HG03060 (cell line): ENCODE measurements at regions not wholly inside any gene's neighbourhood (a gene's known extent, or its start where the extent isn't known, plus 50 kb on each side); places are given as distances from the start of the nearest gene placed in this dataset.
"Not testable (repeated sequence)": the region's sequence is repeated elsewhere in the genome, so short reads cannot be mapped to it uniquely, and the experiment has no call there.

Experiments
- ATAC-seq: cut with Tn5 transposase; IDR thresholded peaks from one replicate; pipeline ENCODE4 v1.9.1; 2021; ENCODE audit warnings: low read depth, moderate number of reproducible peaks; ENCODE audit not compliant: unreplicated experiment

DNA sequence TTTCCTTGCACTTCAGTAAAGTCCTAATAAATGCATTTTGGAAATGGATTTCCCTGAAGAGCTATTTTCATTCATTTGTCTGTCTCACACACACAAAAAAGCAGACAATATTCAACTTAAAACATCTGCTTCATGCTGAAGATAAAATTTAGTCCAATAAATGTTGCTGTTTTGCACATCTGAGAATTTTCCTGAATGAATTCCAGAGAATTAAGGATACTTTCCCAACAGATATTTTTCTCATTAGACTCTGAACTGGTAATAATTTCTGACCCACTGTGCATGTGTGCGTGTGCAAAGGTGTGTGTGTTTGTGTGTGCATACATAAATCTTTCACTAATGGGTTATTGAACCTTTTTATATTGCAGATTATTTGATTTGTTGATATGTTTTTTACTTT lies 390.2 kb upstream of the TMEFF2 start:
- no peak for ATAC-seq

DNA sequence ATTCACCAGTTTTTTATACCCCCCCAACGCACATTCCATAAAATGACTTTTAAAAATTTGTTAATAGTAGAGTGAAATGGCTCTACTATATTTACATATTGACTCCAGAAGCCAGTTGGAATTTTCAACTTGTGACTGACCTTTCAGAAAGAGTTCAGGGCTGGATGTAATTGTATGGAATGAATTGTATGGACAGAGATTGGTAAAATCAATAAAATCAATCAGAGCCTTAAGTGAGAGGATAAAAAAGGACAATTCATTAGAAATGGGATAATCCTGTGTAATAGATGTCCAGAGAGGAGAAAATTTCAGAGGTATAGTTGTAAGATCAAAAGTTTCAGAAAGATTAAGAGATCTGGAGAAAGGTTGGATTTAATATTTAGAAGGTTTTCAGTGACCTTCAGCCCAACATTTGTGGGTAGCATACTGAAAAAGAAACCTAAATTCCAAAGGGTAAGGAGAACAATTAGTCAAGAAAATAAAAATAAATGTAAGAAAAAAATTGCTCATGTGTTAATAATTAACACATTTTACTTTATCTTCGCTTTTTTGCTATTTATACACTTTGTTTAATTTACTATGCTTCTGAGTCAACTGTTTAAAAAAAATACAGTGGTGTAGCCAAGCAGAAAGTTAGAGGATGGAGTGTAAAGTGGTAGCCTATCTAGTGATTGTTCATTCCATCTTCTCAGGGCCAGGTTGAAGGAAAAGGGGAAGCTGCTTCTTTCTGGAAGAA lies 385.4 kb upstream of the TMEFF2 start:
- no peak for ATAC-seq

DNA sequence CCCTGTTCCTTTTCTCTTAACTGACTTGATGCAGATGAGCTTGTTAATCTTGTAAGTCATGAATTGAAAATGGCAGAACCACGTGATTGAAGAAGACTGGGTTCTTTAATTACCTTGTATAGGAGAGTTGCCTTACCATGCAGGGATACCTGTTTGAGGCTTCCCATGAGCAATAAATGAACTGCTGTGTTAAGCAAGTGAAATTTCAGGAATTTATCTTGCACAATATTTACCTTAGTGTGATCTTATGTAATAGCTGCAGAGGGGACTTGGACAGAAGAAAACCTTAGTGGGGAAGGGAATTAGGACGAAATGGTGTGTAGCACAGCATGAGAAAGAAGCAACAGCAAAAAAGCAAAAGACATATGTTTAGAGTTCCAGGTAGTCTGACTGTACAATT lies 384.0 kb upstream of the TMEFF2 start:
- no peak for ATAC-seq

DNA sequence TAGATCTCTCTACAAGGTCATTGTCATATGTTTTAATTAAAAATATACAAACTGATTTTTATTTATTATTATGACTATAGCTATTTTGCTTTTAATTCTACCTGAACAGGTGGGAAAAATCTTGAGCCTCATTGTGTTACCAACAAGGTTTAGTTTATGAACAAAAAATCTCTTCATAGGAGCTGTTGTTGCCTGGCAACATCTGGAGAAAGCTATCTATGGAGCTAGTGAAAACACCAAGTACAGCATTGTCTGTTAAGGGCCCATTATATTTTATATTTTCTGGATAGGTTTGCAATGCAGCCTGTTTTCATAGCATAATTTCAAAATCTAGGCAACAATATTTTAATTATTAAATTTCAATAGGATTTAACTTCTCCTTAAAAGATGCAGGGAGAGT lies 383.0 kb upstream of the TMEFF2 start:
- ATAC-seq = no peak

DNA sequence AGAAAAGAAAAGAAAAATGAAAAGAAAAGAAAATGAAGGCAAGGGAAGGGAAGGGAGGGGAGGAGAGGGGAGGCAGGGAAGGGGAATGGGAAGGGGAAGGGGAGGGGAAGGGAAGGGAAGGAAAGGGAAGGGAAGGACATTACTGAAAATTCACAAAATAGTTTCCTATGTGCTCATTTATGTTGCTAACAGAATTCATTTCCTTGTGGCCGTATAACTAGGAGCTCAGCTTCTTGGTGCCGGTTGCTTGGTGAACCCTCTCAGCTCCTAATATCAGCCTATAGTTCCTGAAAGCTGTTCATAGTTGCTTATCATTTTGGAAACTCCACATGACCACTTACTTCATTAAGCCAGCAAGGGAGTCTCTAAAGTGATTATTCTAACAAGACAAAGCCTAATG lies 379.8 kb upstream of the TMEFF2 start:
- no peak for ATAC-seq

DNA sequence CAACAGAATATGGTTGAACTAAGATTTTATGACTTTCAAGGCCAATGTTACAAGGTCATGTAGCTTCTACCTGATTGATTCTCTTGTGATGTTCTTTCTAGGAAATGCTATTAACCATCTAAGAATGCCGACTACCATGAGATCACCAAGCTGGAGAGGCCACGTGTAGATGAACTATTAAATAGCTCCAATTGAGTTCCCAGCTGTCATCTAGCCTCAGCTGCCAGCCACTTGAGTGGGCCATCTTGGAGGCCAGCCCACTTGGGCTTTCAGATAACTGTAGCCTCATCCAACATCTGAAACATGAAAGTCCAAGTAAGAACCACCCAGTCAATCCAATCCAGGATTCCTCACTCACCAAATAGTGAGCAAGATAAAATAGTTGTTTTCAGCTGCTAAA lies 376.9 kb upstream of the TMEFF2 start:
- no peak for ATAC-seq

DNA sequence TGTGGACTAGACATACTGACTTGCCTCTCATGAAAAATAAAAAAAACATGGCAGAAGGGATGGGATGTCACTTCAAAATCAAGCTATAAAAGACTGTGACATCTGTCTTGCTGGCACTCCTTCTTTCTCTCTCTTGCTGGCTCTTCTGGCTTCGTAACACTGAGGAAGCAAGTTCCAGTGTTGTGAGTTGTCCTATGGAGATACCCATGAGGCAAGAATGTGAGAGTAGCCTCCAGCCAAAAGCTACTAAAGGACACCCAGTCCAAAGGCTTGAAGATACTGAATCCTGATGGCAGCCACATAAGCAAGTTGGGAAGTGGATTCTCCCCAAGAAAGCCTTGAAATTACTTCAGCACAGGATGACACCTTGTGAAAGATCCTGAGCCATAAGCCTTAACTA lies 376.1 kb upstream of the TMEFF2 start:
- ATAC-seq = no peak

DNA sequence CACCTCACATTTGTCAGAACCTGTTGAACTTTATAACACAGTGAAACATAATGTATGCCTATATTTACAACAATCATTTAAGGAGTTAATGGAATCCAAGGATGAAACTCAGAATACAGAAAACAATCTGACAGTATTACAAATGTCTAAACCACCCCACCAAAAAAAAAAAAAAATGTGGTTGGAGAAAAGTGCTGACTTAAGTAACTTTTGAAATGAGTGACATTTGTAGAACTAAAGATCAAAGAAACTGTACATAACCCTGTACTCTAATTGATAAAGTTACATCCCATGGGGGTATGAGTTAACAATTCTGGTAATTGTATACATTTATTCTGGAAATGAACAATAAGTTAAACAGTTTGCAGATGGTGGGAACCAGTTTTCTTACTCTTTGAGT lies 372.1 kb upstream of the TMEFF2 start:
- ATAC-seq = no peak

DNA sequence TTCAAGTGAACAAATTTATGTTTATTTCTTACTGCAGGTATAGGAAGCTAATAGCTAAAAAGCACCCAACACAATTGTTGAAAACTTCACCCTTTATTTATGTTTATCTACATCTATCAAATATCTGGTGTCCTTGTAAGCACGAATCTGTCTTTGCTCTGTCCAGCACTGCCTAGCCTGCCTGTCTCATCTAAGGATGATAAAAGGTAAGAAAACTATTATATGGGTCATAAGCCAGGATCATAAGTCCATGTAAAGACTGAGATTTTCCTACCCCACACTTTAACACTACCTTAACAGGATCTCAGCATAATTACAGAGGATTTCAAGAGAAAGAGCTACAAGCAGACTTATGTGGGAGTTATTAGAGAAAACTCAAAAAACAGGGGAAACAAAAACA lies 365.6 kb upstream of the TMEFF2 start:
- no peak for ATAC-seq

DNA sequence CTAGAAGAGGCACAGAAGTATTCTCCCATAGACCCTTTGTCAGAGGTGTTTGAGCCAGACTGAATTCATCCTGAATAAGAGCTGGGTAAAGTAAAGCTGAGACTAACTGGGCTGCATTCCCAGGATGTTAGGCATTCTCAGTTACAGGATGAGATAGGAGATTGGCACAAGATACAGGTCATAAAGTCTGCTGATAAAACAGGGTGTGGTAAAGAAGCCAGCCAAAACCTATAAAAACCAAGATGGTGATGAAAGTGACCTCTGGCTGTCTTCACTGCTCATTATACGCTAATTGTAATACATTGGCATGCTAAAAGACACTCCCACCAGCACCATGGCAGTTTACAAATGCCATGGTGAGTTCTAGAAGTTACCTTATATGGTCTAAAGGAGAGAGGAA lies 364.9 kb upstream of the TMEFF2 start:
- ATAC-seq = no peak

DNA sequence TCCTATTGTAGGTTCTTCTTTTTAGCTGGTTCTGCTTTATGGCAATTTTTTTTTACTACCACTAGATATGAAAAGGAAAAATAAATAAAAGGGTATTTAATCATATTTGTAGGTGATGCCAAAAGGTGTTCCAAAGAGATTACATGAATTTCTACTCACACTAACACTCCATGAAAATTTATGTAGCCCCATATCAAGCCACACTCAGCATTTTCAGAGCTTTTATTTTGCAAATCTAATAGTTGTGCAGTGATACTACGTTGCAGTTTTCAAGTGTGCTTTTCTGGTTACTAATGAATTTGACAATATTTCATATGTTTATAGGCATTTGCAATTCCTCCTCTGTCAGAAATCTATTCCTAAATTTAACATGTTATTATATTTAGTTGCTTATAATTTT lies 363.9 kb upstream of the TMEFF2 start:
- ATAC-seq = no peak

DNA sequence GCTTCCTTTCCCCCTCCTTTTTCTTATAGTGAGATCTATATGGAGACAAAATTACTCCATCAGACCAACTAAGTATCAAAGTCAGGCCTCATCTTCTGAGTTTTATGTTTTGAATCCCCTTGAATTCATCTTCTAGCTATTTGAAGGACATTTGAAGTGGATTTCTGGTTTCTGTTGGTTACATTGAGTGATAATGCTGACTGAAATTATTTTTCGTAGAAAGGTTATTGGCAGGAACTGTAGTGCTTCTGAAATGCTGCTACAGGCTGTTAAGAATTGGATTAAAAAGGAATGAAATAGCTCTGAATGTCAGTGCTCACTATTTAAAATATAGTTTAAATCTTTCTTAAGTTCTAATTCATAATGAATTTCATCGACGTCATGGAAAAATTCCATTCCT lies 361.0 kb upstream of the TMEFF2 start:
- no peak for ATAC-seq

DNA sequence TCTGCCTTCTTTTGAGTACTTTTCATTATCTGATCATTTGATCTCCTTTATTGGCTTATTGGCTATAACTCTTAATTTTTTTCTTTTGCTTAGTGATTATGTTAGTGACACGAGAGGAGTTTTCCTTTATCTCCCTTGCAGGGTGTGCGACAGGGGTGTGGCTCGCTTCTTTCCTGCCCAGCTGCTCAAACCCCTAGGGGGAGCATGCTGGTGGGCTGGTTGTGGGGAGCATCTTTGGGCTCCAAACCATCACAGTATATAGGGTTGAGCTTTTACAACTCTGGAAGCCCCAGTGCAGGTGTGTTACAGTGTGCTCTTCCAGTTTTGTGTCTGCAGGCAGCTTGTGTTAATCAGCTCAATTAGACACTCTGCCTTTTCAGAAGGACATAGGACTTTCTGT lies 357.0 kb upstream of the TMEFF2 start:
- no peak for ATAC-seq

DNA sequence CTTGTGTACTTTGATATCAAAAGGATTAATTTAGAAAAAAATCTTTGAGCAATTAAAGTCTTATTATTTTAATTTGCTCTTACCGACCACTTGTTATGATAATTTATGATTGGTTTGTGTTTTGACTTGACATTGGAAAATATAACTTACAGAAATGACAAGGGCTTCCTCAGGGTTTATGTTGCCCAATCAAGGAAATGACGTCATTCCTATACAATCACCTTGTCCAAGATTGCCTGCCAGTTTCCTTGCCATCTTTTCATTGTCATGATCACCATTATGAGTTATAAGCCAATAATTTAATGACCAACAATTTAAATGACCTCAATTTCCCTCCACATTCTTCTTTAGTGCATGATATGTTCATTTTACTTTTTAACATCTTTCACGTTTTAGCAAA lies 351.8 kb upstream of the TMEFF2 start:
- no peak for ATAC-seq

DNA sequence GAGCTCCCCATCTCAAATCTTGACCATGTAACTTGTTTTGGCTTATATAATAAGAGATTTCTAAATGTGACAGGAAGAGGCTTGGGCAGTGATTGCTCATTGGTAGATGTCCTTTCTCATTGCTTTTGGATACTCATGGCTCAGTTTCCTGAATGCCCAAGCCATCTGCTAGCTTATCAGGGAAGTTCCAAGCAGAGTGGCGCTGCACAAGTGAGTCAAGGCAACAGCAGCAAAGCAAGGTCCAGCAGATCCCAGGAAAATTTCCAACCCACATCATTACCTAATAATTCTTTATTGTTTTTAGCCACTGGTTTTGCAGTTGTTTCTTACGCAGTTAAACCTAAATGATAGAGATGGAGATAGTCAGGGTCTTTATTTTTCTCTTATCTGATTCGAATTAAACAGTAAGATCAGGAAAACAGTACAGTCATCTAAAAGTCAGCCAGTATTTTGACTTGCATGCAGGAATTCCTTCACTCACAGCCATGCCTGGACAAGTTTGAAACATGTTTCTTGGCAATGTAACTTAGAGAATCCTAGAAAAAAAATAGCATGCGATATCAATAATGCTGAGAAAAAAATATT lies 349.7 kb upstream of the TMEFF2 start:
- no peak for ATAC-seq

DNA sequence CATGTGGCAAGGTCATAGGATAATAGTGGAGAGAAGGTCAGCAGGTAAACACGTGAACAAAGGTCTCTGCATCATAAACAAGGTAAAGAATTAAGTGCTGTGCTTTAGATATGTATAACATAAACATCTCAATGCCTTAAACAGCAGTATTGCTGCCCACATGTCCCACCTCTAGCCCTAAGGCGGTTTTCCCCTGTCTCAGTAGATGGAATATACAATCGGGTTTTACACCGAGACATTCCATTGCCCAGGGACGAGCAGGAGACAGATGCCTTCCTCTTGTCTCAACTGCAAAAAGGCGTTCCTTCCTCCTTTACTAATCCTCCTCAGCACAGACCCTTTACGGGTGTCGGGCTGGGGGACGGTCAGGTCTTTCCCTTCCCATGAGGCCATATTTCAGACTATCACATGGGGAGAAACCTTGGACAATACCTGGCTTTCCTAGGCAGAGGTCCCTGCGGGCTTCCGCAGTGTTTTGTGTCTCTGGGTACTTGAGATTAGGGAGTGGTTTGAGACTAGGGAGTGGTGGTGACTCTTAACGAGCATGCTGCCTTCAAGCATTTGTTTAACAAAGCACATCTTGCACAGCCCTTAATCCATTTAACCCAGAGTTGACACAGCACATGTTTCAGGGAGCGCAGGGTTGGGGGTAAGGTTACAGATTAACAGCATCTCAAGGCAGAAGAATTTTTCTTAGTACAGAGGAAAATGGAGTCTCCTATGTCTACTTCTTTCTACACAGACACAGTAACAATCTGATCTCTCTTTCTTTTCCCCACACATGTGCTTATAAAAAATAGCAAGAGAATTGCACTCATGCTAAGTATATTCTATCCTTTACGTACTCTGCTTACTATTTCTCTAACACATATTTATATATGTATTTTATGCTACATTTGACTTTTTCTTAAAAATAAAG lies 347.7 kb upstream of the TMEFF2 start:
- ATAC-seq = not testable (repeated sequence)

DNA sequence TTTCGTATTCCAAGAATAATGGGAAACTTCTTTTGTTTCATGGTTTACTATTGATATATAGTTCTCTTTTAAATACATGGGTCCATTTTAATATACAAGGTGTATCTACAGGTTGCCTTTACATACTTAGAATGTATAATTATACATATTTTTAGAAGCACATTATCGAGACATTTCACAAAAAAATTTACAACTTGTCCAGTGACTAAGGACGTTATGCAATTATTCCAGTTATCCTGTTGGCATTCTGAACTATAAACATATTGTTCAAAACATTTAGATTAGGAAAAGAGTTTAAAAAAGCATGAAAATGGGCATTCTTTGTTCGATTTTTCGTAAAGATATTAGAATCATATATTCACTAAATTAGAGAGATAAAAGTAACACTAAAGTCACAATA lies 344.6 kb upstream of the TMEFF2 start:
- ATAC-seq = no peak

DNA sequence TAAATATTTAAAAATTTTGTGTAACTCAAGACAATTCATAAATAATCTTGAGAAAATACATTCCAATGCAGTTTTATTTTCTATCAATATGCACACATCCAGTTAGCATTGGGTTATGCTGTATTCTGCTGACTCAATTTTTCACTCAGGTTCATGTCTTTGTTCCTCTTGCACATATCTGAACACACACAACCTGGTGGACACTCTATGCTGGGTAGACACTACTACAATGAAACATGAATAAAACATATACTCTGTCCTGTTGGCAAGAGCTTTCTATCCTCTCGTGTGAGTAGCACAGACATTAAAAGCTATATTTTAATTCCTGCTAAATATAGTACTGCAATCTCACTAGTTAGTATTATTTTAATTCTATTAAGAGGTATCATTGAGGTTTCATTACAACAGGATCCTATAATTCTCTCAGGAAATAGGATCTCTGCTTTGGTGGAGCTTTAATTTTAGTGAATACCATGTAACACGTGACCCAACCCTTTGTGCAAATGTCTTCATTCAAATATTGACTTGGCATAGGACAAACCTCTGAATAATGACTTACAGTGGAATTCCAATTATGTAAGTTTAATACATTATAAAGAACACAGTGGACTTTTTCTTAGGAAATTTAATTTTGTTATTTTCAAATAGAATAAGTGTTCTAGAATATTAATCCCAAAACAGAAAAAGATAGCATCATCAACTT lies 342.3 kb upstream of the TMEFF2 start:
- no peak for ATAC-seq

DNA sequence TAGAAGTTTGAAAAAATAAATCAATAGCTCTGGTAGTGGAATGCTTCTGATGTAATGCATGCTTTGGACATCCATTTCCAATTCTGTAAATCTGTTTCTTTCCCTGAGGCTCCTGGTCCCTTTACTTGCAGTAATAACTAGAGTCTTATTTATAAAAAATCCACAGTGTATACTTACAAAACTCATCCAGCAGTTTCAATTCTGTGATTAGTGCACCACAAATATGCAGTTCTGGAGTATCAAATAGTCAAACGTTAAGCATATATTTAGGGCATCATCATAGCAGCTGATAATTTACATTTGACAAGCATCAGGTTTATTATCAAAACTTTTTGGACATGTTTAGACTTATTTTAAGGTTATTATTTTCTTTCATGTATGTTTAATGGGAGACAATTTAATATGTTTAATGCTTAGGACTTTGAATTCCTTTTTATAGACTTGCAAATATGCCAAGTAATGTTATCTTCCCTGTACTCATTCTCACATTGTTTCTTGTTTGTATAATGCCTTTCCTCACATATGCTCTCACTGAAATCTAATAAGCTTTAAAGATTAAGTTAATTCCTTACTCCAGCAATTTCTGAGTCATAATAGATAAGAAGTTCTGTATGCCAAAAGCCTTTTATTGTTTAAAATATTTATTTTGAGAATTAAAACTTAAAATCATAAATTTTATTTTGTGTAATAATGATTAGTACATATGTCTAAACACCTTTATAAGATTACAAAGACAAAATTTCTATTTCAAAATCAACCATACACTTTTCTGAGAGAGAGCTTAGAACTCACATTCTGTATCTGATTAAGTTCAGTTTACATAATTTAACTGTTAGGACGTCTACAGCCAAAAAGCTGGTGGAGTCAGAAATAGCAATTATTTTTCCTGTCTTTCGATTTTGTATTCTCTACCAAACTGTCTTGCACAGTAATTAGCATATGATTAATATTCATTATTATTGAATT lies 341.5 kb upstream of the TMEFF2 start:
- ATAC-seq = no peak

DNA sequence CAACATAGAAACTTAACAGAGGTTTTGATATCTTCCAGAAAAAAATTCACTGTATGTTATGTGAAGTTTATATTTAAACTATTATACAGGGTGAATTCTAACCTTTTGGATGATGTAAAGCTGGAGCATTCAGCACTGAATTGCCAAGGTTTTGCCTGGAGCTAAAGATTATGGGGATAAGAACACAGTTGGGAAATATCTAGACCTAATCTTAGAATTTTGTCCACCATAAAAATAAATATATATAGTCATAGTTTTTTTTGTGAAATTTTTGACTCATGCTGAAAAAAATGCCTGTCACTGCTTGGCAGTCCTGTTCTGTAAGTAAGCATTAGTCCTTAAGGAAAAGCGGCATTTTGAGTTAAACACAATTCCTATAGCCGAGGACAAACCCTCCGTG lies 339.3 kb upstream of the TMEFF2 start:
- no peak for ATAC-seq
